MV-4-11 (cell line): ENCODE measurements at regions not wholly inside any gene's neighbourhood (a gene's known extent, or its start where the extent isn't known, plus 50 kb on each side); places are given as distances from the start of the nearest gene placed in this dataset.
"Not testable (repeated sequence)": the region's sequence is repeated elsewhere in the genome, so short reads cannot be mapped to it uniquely, and the experiment has no call there.

Source experiments
- DNase-seq: peaks from one replicate; lab custom pipeline; 2025; lab: John Stamatoyannopoulos, UW

DNA sequence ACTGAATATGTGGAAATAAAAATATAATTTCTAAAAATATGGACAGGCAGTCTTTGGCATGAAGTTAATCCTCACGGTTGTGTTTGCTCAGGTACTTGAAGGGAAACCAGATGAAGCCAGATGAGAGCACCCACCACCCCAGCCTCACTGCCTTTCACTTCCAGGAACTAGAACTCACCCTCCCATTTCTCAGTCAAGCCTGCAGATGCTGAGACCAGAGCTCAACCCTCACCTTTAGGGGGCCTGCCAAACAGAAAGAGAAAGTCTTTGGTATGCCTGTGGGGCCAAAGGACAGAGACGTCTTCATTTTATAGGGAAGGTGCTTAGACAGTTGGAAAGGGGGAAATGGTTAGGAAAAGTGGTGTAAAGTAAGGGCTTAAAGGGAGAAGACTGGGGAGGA is 252.8 kb upstream of the PLET1 start:
- no peak for DNase-seq

DNA sequence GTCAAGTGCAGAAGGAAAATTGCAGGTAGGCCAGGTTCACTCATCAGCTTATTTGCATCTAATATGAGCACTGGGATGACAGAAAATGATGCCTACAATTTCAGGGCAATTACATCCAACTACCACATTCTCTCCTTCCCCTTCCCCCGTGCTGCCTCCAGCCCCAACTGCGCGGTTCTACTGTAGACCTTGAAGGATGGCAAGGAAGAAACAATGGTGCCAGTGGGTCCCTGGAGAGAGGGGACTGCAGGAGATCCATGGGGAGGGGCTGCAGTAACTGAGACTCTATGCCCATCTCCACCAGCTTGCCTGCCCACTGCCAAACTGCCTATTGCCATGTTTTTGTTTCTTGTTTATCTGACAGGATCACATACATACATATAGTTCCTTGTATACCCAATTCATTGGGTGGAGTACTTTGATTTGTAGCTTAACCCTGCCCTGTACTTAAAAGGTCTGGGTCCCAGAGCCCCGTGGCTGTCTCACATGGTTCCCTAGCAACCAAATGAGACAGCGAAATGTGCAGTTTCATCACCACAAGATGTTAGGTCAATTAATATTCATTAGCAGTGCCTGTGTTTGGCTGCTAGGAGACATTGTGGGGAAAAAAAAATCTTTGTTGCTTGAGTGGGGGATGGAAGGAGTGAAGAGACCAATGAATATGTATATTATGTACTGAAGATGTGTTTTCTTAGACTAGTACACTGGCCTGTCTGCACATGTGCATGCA is 253.5 kb upstream of the PLET1 start:
- DNase-seq: no peak

DNA sequence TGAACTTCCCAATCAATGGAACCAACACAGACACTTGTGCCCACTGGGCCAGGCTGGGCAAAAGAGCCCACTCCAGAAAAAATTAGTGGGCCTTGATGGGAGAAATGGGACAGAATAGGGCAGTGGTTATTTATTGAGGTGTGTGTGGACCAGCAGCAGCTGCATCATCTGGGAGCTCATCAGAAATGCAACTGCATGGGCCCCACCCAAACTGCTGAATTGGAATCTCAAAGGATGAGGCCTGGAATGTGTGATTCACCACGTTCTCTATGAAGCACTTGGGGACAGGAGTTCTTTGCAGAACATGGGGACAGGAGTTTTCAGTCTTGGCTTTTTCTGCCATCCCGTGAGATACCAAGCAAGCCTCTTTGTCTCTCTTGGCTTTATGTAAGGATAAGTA is 255.6 kb upstream of the PLET1 start:
- DNase-seq: no peak

DNA sequence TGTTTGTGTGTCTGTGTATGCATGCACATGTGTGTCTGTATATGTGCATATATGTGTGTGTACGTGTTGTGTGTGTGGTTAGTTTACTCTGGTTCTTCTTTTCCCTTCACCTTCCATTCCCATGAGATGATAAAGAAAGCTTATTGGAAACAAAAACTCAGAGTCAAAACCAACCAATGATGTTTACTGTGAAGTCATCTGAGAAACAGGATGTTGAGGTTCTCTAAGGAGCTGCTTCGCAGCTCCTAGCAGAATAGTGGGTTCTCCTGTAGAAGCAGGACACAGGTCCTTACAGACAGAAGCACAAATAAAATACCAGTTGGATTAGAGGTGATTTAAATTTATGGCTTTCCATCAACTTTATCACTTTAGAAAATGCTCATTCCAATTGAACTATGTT is 256.1 kb upstream of the PLET1 start:
- DNase-seq: no peak

DNA sequence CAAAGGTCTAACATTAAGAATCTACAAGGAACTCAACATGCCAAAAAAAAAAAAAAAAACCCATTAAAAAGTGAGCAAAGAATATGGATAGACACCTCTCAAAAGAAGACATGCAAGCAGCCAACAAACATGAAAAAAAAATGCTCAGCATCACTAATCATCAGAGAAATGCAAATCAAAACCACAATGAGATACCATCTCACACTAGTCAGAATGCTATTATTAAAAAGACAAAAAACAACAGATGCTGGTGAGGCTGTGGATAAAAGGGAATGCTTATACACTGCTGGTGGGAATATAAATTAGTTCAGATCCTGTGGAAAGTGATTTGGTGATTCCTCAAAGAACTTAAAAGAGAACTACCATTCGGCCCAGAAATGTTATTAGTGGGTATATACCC is 257.7 kb upstream of the PLET1 start:
- no peak for DNase-seq

DNA sequence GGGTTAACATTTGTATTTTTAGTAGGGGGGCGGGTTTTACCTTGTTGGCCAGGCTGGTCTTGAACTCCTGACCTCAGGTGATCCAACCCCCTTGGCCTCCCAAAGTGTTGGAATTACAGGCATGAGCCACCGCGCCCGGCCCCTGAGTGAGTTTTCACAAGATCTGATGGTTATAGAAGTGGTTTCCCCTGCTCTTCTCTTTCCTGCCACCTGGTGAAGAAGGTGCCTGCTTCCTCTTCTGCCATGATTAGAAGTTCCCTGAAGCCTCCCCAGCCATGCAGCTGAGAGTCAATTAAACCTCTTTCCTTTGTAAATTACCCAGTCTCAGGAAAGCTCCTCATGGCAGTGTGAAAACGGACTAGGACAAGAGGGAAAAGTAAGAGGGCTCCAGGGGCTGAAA is 259.1 kb upstream of the PLET1 start:
- no peak for DNase-seq

DNA sequence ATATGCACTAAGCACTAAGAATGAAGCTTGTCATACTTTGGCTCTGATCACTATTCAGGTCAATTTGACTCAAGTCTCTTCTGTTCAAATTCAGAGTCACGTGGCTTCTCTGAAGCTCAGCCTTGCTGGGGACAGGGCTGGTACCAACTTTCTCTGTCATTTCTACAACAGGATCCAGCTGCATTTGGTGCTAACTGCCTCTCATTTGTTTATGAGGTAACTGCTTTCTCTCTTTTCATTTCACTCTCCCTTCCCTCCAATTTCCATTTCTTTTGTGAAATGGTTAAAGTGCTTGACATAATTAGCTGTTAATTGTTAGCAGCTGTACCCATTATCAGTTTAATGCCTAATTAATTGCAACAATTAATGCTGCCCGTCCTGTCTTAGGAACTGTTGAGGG is 259.7 kb upstream of the PLET1 start:
- no peak for DNase-seq

DNA sequence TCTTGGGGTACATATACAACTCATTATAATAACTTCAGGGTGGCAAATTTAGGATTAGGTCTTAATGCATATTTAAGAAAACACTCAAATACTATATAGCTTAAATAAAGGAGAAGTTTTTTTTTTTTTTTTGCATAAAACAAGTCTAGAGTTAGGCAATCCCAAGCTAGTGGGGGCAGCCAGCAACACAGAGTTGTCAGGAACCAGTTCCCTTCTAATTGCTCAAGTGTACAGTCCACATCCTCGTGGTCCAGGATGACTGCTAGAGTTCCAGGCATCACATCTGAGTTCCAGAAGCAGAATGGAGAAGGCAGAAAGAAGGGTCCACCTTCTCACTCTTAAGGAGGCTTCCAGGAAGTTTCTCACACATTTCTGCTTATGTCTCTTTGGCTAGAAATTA is 261.9 kb upstream of the PLET1 start:
- peak; percentile 6 for DNase-seq

DNA sequence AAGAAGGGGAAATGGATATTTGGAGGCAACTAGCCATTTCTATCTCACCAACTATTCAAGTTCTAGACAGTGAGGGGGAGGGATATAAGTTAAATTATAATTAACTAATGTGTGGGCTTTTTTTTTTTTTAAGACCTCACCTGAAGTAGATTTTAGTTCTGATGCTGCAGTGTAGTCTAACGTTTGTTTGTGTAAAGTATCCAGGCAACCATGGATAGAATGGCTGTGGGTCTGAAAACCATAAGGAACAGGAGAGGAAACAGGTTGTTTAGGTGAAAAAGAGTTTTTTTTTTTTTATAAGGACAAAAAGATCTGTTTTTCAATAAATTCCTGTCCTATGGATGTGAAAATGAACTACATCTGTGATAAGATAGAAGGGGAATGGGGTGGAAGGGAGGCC is 262.4 kb upstream of the PLET1 start:
- no peak for DNase-seq

DNA sequence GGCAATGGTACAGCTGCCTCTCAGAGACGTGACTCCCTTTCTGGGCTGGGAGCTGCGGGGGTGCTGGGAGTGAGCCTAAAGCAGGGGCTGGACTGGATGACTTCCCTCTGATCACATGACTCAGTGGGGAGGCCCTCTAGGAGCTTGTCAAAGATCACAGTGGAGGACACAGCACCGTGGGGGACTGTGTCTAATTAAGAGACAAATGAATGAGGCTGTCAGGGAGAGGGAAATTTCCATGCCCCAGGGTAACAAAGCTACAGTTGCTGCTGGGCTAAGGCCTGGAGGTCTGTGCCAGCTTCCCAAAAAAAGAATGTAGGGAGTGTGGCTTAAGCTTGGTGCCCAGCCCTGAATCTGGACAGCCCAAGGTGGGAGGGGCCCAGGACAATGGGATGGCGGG is 262.8 kb upstream of the PLET1 start:
- no peak for DNase-seq

DNA sequence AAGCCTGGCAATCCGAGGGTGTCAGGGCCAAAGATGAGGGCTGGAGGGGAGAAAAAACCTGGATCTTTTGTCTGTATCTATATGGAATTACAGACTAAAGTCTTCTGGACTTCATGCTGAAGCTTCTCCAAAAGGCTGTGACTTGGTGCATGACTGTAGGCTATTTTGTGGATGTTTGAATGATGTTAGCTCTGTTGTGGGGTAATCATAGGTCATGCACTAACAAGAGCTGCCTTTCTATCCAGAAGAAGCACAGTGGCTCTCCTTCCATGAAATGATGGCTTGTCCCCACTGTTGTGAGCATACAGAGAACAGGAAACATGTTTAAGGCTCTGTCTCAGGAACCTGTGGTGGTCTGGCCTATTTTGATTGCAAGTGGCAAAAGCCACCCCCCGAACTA is 263.3 kb upstream of the PLET1 start:
- no peak for DNase-seq

DNA sequence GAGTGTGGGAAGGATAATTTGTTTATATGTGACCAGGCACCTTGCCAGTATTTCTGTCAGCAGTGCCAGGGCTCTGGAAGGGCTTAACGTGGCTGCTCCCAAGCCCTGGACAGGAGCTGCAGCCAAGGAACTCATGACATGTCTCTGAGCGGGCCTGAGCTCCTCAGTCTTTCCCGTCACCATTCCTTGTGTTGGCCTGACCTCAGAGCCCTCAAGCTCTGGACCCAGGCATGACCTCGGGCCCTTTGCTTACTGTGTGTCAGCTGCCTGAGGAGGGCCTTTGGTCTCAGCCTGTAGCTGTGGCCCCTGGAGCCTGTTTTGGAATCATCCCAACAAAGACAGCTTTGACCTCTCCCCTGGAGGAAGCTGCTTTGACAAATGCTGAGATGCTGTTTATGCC is 264.1 kb upstream of the PLET1 start:
- no peak for DNase-seq

DNA sequence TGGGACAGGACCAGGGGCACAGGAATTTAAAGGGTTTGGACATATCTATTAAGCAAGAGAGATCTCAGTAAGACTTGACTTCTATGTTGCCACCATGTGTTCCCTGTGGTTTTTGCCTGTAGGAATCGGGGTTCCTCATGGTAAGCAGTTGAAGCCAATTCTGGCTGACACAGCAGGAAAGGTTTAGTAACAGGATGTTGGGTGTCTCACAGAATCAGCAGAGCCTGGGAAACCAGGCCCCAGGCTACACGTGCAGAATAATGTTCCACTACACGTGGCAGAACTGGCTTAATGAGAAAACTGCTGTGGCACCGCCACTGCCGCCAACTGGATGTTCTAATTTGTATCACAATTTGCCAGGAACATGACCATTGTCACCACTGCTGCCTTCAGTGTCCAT is 264.6 kb upstream of the PLET1 start:
- DNase-seq: no peak

DNA sequence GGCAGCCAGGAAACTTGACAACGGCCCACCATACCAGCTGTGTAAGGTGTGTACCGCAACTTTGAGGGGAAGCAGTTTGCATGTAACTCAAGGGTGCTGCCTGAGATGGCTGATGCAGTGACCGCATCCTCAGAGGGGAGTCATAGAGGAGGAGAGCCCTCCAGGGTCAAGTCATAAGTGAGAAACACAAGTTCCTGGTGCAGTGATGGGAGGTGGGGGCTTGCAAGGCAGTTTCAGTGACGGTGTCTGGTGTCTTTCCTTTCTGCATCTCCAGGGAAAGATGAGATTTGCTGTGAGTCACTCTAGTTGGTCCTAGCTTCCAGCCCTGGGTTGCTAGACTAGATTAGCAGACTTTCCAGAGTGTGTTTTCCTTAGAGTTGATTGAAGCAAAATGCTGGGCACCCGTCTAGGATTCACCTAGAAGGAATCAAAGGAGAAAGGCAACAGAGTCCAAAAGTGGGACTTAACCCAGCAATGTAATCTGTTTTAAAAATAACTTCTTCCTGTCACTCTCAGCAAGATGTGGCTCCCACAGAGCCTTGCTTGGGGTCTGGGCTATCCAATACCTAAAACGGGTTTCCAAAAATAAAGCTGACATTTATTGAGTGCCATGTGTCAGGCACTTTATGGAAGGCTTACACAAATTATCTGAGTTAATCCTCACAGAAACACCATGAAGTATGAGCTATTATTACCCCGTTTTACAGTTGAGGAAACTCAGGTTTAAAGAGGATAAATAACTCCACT is 265.4 kb upstream of the PLET1 start:
- no peak for DNase-seq

DNA sequence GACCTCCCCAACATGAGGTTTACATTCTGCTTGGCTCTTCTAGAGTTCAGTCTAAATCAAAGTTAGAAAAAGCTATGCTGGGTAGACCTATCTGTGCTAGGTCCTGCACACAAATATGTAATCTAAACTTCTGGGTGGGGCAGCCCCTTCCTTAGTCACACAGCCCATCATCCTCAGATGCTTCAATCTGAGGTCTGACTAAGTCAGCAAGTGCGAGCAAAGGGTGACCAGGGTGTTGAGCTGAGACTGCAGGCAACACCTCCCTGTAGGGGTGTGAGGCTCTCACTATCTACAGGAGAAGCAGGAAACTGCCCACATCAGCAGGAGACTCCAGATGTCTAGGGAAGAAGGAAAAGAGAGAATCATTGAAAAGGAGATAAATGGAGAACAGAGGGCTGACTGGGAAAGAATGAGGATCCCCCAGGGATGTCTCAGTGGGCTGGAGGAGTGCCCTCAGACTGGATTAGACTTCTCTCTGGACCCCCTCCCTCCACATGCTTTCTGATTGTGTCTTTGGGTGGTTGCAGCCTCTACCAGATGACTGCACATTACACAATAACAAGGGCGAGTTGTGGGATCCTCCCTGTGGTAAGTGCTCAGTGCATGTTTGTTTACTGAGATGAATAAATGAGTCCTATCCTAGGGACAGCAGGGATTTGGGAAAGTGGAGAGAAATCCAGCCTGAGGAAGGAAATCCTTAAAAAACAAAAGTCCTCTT is 266.2 kb upstream of the PLET1 start:
- DNase-seq: no peak

DNA sequence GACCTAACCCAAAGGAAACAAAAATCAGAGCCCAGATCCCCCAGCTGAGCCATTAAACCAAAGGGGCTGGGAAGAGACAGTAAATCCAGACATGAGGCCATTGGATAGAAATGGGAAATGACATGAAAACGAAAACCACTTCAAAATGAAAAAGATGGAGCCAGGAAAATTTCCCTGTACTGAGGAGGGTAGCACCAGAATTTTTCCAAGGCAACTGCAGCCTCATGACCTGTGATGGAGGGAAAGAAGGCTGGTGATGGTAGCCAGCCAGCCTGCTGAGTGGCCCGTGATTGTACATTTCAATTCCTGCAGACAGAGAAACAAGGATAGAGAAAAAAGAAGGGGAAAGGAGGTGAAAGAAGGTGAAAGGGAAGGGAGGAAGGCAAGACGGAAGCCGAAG is 268.4 kb upstream of the PLET1 start:
- no peak for DNase-seq

DNA sequence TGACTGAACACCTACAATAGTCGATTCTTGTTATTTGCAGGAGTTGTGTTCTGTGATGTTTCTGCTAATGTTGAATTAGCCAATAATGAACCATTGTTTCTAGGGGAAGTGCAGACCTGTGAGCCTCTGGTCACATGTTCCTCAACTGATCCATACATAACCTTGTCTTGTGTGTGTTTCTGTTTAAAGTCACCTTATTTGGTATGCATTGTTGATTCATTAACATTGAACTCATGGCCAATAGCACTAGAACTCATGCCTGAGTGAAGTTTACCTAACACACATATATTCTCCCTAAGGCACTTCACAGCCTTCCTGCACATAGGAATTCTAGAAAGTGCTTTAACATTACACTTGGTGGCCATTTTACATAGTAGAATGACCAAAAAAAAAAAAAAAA is 271.8 kb upstream of the PLET1 start:
- DNase-seq: no peak

DNA sequence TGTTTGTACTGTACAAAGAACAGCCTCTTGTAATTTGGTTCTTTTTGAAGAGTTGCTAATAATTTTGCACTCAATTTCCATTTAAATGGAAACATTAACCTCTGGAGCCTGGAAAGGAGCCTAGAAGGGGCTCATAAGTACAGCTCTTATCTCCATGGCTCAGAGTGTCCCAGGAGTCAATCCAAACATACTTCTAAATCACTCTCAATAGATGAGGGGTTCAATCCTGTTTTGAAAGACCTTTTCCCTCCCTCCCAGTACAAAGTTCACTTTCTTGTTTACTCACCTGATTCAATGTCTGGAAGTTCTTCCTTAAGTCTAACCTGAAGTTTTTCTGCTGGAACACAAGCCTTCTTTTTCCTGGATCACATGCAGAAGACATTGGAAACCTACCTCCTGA is 273.0 kb upstream of the PLET1 start:
- DNase-seq: no peak

DNA sequence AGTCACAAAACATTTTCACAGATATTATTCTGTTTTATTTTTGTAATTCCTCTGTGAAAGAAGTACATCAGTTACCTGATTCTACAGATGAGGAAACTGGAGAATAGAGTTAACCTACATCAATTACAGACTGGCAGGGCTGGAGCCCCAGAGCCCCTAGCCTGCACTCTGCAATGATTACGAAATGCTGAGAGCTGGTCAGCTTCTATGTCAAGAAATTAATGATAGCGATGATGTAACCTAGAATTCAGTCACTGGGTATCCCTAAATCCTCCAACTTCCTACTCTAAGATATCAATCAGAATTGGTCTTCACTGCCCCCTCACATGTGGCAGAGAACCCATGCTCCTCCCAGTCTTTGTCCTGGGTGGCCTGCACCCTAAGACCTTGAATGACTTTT is 273.5 kb upstream of the PLET1 start:
- DNase-seq: no peak

DNA sequence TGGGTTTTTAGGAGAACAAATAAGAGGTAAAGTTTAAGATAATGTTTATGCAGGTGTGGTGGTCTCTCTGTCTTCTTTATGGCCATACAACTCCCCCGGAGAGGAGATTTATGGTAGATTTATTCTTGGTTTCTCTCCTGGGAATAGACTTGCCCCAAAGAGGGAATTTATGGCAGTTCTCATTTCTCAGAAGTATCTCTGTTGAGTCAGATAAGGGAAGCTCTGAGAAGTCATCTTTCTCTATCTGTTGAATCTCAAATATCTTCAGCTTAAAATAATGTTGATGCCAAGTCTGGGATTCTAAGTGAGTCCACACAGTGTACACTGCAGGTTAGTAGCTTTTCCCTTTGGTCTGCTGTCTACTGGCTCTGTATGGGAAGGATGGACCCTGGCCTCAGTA is 276.4 kb upstream of the PLET1 start:
- DNase-seq: no peak

DNA sequence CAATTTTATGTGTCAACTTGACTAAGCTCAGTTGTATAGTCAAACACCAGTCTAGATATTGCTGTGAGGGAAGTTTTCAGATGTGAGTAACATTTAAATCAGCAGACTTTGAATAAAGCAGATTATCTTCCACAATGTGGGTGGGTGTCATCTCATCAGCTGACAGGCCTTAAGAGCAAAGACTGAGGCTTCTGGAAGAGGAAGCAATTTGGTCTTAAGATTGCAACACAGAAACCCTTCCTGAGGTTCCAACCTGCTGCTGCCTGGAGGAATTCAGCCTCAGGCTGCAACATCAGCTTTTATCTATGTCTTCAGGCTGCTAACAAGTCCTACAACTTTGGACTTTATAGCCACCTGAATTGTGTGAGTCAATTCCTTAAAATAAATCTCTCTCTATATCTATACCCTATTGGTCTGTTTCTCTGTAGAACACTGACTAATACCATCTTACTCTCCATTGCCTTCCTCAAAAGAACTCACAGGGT is 277.2 kb upstream of the PLET1 start:
- peak; percentile 64 for DNase-seq

DNA sequence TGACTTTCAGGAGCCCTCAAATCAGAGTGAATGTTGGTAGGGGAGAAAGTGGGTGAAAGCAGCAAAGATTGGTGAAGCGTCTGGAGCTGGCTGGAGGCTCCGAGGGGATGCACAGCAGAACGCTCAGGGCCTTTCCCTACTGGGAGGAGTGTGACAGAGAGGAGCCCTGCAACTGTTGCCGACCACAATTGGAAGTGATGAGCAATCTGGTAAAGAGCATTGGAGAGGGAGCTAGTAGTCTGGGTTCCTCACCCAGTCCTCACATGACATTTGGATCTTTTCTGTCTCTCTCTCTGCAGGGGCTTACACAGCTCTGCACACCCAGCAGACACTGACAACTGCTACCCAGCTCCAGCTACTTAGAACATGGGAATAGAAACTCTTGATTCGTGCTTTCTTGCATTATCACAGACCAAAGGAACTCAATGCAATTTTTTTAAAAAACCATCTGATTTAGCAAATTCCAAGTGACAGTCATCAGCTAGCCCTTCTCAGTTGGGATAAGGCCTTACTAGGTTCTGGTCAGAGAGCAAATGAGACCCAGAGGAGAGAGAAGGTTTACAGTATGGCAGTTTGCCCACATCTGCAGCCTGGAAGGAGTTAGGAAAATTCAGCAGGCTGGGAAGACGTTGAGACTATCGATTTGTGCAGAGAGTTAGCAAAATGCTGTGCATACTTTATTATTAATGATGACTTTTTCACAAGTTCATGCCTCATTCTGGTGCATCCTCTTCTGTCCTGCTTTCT is 278.0 kb upstream of the PLET1 start:
- no peak for DNase-seq

DNA sequence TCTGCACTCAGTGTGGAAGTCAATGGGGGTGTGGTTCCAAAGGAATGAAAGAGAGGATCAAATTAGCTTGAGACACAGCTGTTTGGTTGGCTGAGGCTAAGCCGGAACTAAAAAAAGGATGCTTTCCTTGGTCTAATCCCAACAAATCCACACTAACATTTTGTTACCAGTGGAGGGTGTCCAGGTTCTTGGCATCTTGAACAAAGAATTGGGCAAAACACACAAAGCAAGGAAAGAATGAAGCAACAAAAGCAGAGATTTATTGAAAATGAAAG is 278.6 kb upstream of the PLET1 start:
- not testable (repeated sequence) for DNase-seq
